IMR-90 (cell line): ENCODE measurements at regions not wholly inside any gene's neighbourhood (a gene's known extent, or its start where the extent isn't known, plus 50 kb on each side); places are given as distances from the start of the nearest gene placed in this dataset.

Experiments
- ATAC-seq: fragments of 200-7000 bp; cut with Tn5 transposase; 2 replicates; pipeline ENCODE4 v1.9.1; 2020; ENCODE audit warnings: low read depth, mild to moderate bottlenecking, moderate library complexity
- BruUV-seq: library from RNA; stranded (reverse); fragments of 400-500 nt; replicated peaks from 2 replicates; lab custom pipeline; 2021; lab: Mats Ljungman, UMichigan
- CTCF ChIA-PET: fragments of 300-600 bp; formaldehyde crosslinking; extraction: SDS; loops from one replicate; lab custom pipeline; 2021; ENCODE audit warnings: antibody characterized with exemption; lab: Yijun Ruan, JAX
- POLR2A ChIA-PET: fragments of 300-600 bp; sonication (Branson Sonifier 250); formaldehyde crosslinking; loops from one replicate; lab custom pipeline; 2022; ENCODE audit warnings: antibody characterized with exemption; ENCODE audit not compliant: unreplicated experiment; lab: Charles Lee
- DNase-seq: peaks from one replicate; pipeline ENCODE4 v3.0.0; 2013
- H2AFZ ChIP-seq: replicated peaks from 2 replicates; pipeline ENCODE3; 2013; ENCODE audit warnings: low read length, mild to moderate bottlenecking; ENCODE audit not compliant: poor library complexity
- H2AK5ac ChIP-seq: 2 replicates; pipeline ENCODE4 v1.6.1; 2013; ENCODE audit warnings: low read depth, low read length, inconsistent platforms
- H2AK9ac ChIP-seq: replicated peaks from 2 replicates; pipeline ENCODE3; 2013; ENCODE audit warnings: mild to moderate bottlenecking, low read depth, low read length, moderate library complexity; ENCODE audit not compliant: poor library complexity
- H2BK120ac ChIP-seq: 2 replicates; pipeline ENCODE4 v1.6.1; 2013; ENCODE audit warnings: low read depth, low read length, inconsistent platforms
- H2BK15ac ChIP-seq: 3 replicates; pipeline ENCODE4 v1.6.1; 2013; ENCODE audit warnings: low read depth, low read length, inconsistent platforms
- H2BK20ac ChIP-seq: 2 replicates; pipeline ENCODE4 v1.6.1; 2013; ENCODE audit warnings: low read depth, mild to moderate bottlenecking, inconsistent platforms, low read length, moderate library complexity
- H2BK5ac ChIP-seq: 2 replicates; pipeline ENCODE4 v1.6.1; 2013; ENCODE audit warnings: mild to moderate bottlenecking, low read depth, low read length, inconsistent platforms; ENCODE audit not compliant: poor library complexity, severe bottlenecking
- H3K14ac ChIP-seq: replicated peaks from 2 replicates; pipeline ENCODE4 v1.6.1; 2013; ENCODE audit warnings: low read depth, low read length, inconsistent platforms
- H3K18ac ChIP-seq: 2 replicates; pipeline ENCODE4 v1.6.1; 2013; ENCODE audit warnings: low read depth, low read length, control low read depth
- H3K23ac ChIP-seq: 2 replicates; pipeline ENCODE4 v1.6.1; 2013; ENCODE audit warnings: low read depth, low read length, inconsistent platforms
- H3K27ac ChIP-seq: 2 replicates; pipeline ENCODE4 v1.5.1; 2013; ENCODE audit warnings: mild to moderate bottlenecking, control low read depth, low read length; ENCODE audit not compliant: insufficient read depth
- H3K27me3 ChIP-seq: 2 replicates; pipeline ENCODE4 v1.6.1; 2013; ENCODE audit warnings: low read length; ENCODE audit not compliant: control insufficient read depth, insufficient read depth
- H3K36me3 ChIP-seq: 2 replicates; pipeline ENCODE4 v1.6.1; 2013; ENCODE audit warnings: low read length, mixed read lengths; ENCODE audit not compliant: control insufficient read depth, insufficient read depth
- H3K4ac ChIP-seq: 2 replicates; pipeline ENCODE4 v1.6.1; 2013; ENCODE audit warnings: low read depth, low read length, inconsistent platforms
- H3K4me1 ChIP-seq: 2 replicates; pipeline ENCODE4 v1.6.1; 2013; ENCODE audit warnings: low read length, mixed read lengths; ENCODE audit not compliant: control insufficient read depth, insufficient read depth
- H3K4me2 ChIP-seq: 2 replicates; pipeline ENCODE4 v1.6.1; 2013; ENCODE audit warnings: low read depth, mild to moderate bottlenecking, control low read depth, low read length, moderate library complexity
- H3K4me3 ChIP-seq: 2 replicates; pipeline ENCODE4 v1.5.1; 2013; ENCODE audit warnings: low read depth, mild to moderate bottlenecking, control low read depth, low read length, moderate library complexity; ENCODE audit not compliant: insufficient read depth
- H3K56ac ChIP-seq: 2 replicates; pipeline ENCODE4 v1.6.1; 2013; ENCODE audit warnings: low read length, inconsistent platforms; ENCODE audit not compliant: insufficient read depth; ENCODE audit errors: extremely low read depth
- H3K79me1 ChIP-seq, 2 experiments: 2 replicates each; pipeline ENCODE4 v1.6.1; 2013; ENCODE audit warnings: low read length in 2 of 2, inconsistent platforms in 1 of 2, low read depth in 1 of 2
- H3K9ac ChIP-seq: 2 replicates; pipeline ENCODE4 v1.6.1; 2013; ENCODE audit warnings: low read depth, low read length, control low read depth
- H3K9me1 ChIP-seq: 2 replicates; pipeline ENCODE4 v1.6.1; 2013; ENCODE audit warnings: low read length, inconsistent platforms; ENCODE audit not compliant: insufficient read depth
- H3K9me3 ChIP-seq: 2 replicates; pipeline ENCODE4 v1.6.1; 2013; ENCODE audit warnings: low read length; ENCODE audit not compliant: control insufficient read depth, insufficient read depth
- H4K20me1 ChIP-seq: 2 replicates; pipeline ENCODE4 v1.6.1; 2013; ENCODE audit warnings: low read length, inconsistent platforms; ENCODE audit not compliant: insufficient read depth
- H4K5ac ChIP-seq: 2 replicates; pipeline ENCODE4 v1.6.1; 2013; ENCODE audit warnings: mild to moderate bottlenecking, low read depth, low read length, control low read depth
- H4K8ac ChIP-seq, 2 experiments: 2 replicates each; pipeline ENCODE4 v1.6.1; 2013; ENCODE audit warnings: low read depth in 2 of 2, low read length in 2 of 2, control low read depth in 1 of 2, inconsistent platforms in 1 of 2
- H4K91ac ChIP-seq: 2 replicates; pipeline ENCODE4 v1.6.1; 2013; ENCODE audit warnings: low read depth, low read length, inconsistent platforms; ENCODE audit not compliant: insufficient read depth
- CEBPB ChIP-seq: IDR thresholded peaks from 2 replicates; pipeline ENCODE4 v1.6.1; 2012; ENCODE audit warnings: low read depth, low read length, improper control_type of control experiment
- FOS ChIP-seq: fragments of 150-350 bp; IDR thresholded peaks from 2 replicates; pipeline ENCODE4 v1.6.1; 2016; ENCODE audit warnings: low read depth, low read length
- MAZ ChIP-seq: IDR thresholded peaks from 2 replicates; pipeline ENCODE4 v1.6.1; 2012; ENCODE audit warnings: low read depth, mild to moderate bottlenecking, low read length, improper control_type of control experiment, moderate library complexity, borderline replicate concordance
- POLR2A ChIP-seq: IDR thresholded peaks from 2 replicates; pipeline ENCODE4 v1.6.1; 2012; ENCODE audit warnings: mild to moderate bottlenecking, low read depth, low read length
- SMC3 ChIP-seq: fragments of 150-350 bp; IDR thresholded peaks from 2 replicates; pipeline ENCODE4 v1.6.1; 2016; ENCODE audit warnings: low read depth, mild to moderate bottlenecking, antibody characterized with exemption, low read length, moderate library complexity
- WGBS, 2 experiments: methylation state at CpG; one replicate each; pipeline versions ENCODE4 v1.1.5 to v1.1.7; 2013; ENCODE audit warnings: missing lambda C conversion rate in 2 of 2; ENCODE audit not compliant: insufficient read length in 1 of 2; ENCODE audit errors: extremely low coverage in 2 of 2; 5-methylcytosine and 5-hydroxymethylcytosine counted together
- dilution Hi-C: fragments of 300-500 bp; cut with HindIII; formaldehyde crosslinking; loops from one replicate; pipeline ENCODE4 v1.14.3; 2018; ENCODE audit warnings: low sequenced_read_pairs; ENCODE audit not compliant: unreplicated experiment
- in situ Hi-C: fragments of 300-500 bp; cut with MboI; formaldehyde crosslinking; loops from 3 replicates; pipeline ENCODE4 v1.14.3; 2019; ENCODE audit warnings: low sequenced_read_pairs, inconsistent platforms, mixed read lengths
- intact Hi-C: fragments of 100-400 bp; cut with micrococcal nuclease; formaldehyde crosslinking; loops from 2 replicates; pipeline ENCODE4 v1.10.0; 2022
- TF ChIP-seq, protein P1 (sequence below): fragments of 150-350 bp; IDR thresholded peaks from 2 replicates; pipeline ENCODE4 v1.6.1; 2017; ENCODE audit warnings: mild to moderate bottlenecking, antibody characterized with exemption, low read length, low read depth

DNA sequence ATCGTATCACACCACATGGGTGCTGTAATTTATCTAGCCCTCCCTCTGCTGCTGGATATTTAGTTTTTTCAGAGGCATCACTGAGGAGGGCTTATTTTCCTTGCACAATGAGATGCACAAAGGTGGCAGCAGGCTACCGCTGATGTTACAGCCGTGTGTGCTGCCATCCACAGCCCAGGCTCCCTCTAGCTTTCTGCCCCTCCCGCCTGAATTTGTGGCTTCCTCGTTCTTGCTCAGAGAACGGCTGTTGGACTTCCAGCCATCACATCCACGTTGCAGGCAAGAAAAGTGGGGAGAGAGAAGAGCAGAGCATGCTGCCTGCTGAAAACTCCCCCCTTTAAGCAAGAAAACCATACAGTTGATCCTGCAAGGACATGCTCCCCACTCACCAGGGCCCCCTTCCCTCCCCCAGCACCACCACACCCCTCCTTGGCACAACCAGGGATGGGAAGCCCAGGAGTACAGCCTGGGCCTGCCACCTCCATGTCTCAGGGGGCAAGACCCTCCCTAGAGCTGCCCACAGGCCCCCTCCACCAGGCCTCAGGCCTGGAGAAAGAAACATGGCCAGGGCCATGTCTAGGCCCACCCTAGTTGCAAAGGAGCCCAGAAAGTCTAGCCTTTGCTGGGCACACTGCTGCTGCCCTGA, 102.6 kb downstream of the MRPL14 start:
- Histone ChIP-seq H2AFZ (peak overlapping the region; percentile 71), H3K36me3 (no peaks in the 10 kb centered on the region), H4K20me1 (no peaks in the 10 kb centered on the region), H3K56ac (no peak overlapping the region), H3K9ac (no peak overlapping the region), H3K23ac (no peak overlapping the region), H4K8ac (no peak overlapping the region; a peak in 1 of 4 replicates), H4K5ac (0 out of 2 replicates have a peak overlapping the region, but pooled peaks have one; percentile 6), H3K27ac (no peak overlapping the region), H3K14ac (0 out of 2 replicates have a peak overlapping the region, but pooled peaks have one; percentile 6), H2AK9ac (no peak overlapping the region), H2BK20ac (no peak overlapping the region), H2BK120ac (peak overlapping the region; percentile 20; the same call in 1 of the 2 replicates), H3K18ac (no peak overlapping the region), H3K4me2 (no peak overlapping the region), H2AK5ac (peak overlapping the region; percentile 62; the same call in 1 of the 2 replicates), H2BK5ac (no peak overlapping the region), H4K91ac (peak overlapping the region; percentile 4; the same call in 1 of the 2 replicates), H3K79me1 (no peaks in the 10 kb centered on the region), H3K9me1 (peaks cover 4% of the 10 kb centered on the region; the same call in 1 of the 2 replicates), H3K9me3 (no peaks in the 10 kb centered on the region), H3K4ac (peak overlapping the region; percentile 31; the same call in 1 of the 2 replicates), H3K4me1 (peaks cover 18% of the 10 kb centered on the region), H3K4me3 (no peak overlapping the region), H3K27me3 (no peaks in the 10 kb centered on the region), H2BK15ac (no peak overlapping the region; the same call in 2 of the 3 replicates)
- no TSS peak for BruUV-seq
- CTCF ChIA-PET: no interaction called here
- no peak for DNase-seq
- intact Hi-C loops: no loop called here
- ATAC-seq: no peak
- WGBS, 2 experiments: 100% methylated on average over 1 of the region's 7 CpGs; no CpG with 5 or more reads in 1 of the 2 experiments
- no peak for TF ChIP-seq CEBPB
- TF ChIP-seq, protein P1, sequence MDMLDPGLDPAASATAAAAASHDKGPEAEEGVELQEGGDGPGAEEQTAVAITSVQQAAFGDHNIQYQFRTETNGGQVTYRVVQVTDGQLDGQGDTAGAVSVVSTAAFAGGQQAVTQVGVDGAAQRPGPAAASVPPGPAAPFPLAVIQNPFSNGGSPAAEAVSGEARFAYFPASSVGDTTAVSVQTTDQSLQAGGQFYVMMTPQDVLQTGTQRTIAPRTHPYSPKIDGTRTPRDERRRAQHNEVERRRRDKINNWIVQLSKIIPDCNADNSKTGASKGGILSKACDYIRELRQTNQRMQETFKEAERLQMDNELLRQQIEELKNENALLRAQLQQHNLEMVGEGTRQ: no peak
- TF ChIP-seq FOS: no peak
- no peak for TF ChIP-seq POLR2A
- no peak for TF ChIP-seq MAZ
- no peak for TF ChIP-seq SMC3
- in situ Hi-C loops: no loop called here
- POLR2A ChIA-PET: no interaction called here
- dilution Hi-C loops: no loop called here
